ENCODE measurements at regions not wholly inside any gene's neighbourhood (a gene's known extent, or its start where the extent isn't known, plus 50 kb on each side); places are given as distances from the start of the nearest gene placed in this dataset.
"Not testable (repeated sequence)": the region's sequence is repeated elsewhere in the genome, so short reads cannot be mapped to it uniquely, and the experiment has no call there.

- no peak for FAIRE-seq
These were observed 104.5 kb upstream of the CIBAR2 start for GRCh38 chr16:85216522-85217375.

DNA sequence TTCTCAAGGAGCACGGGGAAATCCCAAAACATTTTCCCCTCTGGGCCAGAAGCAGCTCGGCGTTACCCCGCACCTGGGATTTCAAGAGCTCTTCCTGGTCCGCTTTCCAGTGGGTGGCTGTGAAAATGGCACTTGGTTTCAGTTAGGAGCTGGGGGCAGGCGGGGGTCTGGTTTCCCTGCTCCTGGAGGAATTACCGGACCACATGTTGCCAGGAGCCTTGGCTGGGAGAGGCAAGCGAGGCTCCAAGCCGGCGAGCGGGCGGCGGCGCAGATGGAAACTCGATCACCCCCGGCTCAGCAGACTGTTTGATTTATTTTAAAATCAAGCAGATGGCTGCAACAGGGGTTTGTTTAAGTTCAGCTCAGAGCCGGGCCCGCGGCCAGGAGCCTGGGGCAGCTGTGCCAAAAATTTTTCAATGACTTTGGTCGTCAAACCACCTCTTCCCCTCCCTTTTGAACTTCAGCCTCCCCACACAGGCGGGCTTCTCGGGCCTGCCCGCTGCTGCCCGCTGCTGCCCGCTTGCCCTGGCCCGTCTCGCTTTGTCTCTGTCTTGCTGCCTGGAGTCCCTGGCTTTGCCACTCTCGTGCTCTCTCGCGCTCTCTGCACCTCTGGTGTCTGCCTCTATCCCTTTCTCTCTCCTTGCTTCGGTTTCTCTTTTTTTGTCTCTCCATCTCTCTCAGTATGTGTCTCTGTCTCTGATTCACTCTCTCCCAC is 108.0 kb upstream of the CIBAR2 start:
- DNase-seq (ENCODE audit: insufficient read length, low spot score) (no peak), FAIRE-seq (no peak)

More at GRCh38 chr16:85216522-85217375, 104.5 kb upstream of the CIBAR2 start:
- no peak for DNase-seq (ENCODE audit: insufficient read length, low spot score)

DNA sequence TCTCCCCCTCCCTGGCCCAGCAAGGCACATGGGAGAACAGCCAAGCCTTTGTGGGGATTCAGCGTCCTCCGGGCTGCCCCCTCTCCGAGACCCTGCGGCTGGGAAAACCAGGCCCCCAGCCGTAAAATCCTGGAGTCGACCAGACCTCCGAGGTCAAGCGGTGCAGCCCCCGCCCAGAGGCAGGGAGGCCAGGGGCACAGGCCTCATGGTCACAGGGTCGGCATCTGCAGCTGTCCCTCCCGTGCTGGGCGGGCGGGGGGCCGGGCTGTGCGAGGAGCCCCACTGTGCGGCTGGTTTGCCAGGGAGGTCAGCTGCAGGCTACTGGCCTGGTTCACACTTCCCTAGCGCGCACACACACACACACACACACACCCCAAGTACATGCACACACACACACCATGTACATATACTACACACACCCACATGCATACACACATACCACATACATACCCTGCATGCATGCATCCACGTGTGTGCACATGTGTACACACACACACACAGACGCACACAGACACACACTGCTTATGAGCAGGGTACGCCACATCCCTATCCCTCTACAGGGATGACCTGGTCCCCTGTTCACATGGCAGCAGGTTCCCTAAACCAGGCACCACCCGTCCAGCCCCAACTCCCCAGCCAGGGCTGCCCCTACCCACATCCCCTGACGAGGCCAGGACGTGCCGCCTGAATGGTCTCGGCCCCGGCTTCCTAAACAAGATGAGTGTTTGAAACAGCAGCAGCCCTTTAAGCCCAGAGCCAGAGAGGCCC is 108.9 kb upstream of the CIBAR2 start:
- FAIRE-seq, result peak; percentile 96
- no peak for DNase-seq (ENCODE audit: insufficient read length, low spot score)

GRCh38 chr16:85221771-85222154 is 109.5 kb upstream of the CIBAR2 start:
- FAIRE-seq, result no peak
- no peak for DNase-seq (ENCODE audit: insufficient read length, low spot score)

DNA sequence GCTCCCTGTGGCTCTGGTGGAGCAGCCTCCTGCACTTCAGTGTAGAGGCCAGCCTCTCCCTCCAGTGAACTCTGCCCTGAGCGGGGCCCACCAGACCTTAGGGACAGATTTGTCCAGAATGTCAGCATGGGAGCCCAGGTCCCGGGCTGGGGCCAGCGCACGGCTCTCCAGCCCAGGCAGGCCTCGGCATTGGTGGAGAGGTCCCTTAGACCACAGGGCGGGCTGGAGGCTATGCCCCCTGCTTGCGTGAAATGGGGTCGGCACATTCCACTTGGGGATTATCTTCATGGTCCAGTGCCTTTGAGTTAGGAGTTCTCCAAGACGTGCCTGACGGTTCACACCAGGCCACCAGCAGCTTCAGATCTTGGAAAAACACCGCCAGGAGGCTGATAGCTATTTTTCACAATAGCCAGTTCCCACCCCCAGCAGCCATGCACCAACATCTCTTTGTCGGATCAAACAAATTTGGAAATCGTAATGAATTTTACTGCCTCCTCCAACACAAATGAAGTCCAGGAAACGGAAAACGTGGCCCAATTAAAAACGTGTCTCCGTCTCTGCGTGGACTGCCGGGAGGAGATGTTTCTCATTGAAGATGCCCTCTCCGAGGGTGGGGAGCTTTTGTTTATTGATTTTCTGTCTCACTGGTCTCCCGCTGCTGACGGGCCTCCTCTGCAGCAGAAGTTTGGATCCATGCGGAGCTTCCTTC is 110.0 kb upstream of the CIBAR2 start:
- DNase-seq (ENCODE audit: insufficient read length, low spot score) (no peak), FAIRE-seq (no peak)

GRCh38 chr16:85225257-85225656 is 113.0 kb upstream of the CIBAR2 start:
- FAIRE-seq (no peak), DNase-seq (ENCODE audit: insufficient read length, low spot score) (no peak)

- DNase-seq (ENCODE audit: insufficient read length, low spot score) (no peak), FAIRE-seq (no peak)
These were observed 113.4 kb upstream of the CIBAR2 start for GRCh38 chr16:85225721-85226120.

DNA sequence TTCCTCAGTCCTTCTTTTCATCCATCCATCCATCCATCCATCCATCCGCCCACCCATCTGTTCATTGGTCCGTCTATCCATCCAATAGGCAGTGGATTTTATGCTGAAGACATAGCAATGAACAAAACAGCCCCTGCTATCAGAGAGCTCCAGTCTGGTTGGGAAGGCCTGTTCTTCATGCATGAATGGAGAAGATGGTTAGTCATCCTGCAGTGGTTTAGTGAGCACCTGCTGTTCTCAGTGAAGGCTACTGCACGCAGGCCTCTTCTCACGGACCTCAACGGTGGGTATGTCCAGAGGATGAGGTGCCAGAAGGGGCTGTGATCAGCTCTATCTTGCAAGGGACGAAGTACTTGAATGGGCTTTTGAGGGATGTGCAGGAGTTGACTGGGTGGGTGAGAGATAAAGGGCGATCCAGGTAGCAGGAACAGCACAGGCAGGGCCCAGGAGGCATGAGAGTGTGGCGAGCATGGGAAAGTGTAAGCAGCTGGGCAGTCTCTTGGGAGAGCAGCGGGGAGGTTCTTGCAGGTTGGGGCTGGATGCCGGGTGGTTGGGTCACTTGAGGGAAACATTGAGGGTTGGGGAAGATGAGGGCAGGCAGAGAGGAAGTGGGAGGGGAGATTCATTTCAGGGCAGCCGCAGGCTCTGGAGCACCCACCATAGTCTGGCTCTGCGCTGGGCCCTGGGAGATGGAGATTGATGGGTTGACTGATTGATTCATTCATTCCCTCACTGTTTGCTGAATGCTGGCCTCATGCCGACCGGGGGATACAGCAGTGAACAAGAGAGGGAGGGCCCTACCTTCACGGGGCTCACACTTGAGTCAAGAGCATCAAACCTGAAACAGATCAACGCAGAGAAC is 115.0 kb upstream of the CIBAR2 start:
- no peak for DNase-seq (ENCODE audit: insufficient read length, low spot score)
- no peak for FAIRE-seq

- peak; percentile 70 for DNase-seq (ENCODE audit: insufficient read length, low spot score)
- FAIRE-seq, result no peak
These were observed 115.9 kb upstream of the CIBAR2 start for GRCh38 chr16:85227946-85228862.

DNA sequence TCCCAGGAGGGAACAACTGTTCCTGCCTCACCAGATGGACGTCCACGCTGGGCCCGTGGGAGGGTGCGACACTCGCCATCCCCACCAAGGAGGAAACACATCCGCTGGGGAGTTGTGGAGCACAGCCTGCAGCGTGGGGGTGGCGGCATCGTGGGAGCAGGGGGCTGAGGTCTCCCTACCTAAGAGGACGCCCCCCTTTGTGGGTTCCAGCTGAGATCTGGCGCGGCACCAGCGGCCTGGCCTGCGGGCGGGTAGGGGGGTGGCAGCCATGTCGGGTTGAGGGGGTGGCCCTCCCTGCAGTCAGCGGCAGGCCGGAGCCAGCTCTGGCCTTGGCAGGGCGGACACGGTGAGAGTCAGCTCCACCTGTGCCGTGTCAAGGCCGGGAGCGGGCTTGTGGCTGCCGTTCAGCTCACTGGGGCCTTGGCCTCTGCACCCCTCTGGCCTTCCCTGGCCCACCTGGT is 116.7 kb upstream of the CIBAR2 start:
- FAIRE-seq (no peak), DNase-seq (ENCODE audit: insufficient read length, low spot score) (no peak)

GRCh38 chr16:85229869-85230462 is 117.7 kb upstream of the CIBAR2 start:
- FAIRE-seq, result no peak
- DNase-seq (ENCODE audit: insufficient read length, low spot score), result no peak

DNA sequence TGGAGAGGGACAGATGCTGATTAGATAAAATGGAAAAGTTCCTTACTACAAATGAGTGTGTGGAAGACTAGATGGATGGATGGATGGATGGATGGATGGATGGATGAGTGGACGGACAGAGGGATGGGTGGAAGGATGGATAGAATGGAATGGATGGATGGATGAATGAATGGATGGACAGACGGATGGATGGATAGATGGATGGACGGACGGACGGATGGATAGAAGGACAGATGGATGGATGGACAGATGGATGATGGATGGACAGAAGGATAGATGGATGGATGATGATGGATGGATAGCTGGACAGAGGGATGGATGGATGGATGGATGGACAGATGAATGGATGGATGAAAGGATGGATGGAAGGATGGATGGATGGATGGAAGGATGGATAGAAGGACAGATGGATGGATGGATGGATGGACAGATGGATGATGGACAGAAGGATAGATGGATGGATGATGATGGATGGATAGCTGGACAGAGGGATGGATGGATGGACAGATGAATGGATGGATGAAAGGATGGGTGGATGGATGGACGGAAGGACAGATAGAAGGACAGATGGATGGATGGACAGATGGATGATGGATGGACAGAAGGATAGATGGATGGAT is 118.6 kb upstream of the CIBAR2 start:
- peak; percentile 90 for FAIRE-seq
- DNase-seq (ENCODE audit: insufficient read length, low spot score), result not testable (repeated sequence)

DNA sequence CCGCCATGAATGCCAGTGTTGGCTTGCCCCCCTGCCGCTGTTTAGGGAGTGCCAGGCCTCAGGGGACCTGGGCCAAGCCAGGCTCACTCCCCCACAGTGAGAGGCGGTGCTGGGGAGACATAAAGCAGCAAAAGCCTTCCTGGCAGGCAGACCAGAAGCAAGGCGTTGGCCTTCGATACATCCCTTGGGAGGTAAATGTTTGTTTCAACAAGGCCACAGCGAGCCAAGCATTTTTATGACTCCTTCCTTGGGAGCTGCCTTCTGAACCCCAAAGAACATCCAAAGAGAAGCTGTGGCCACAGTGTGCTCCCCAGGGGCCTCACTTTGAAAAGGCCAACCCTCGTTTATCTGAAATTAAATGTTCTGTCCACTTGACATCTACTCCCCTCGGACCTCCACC is 119.7 kb upstream of the CIBAR2 start:
- FAIRE-seq (no peak), DNase-seq (ENCODE audit: insufficient read length, low spot score) (no peak)

GRCh38 chr16:85232369-85233142 is 120.3 kb upstream of the CIBAR2 start:
- no peak for FAIRE-seq
- DNase-seq (ENCODE audit: insufficient read length, low spot score), result no peak

DNA sequence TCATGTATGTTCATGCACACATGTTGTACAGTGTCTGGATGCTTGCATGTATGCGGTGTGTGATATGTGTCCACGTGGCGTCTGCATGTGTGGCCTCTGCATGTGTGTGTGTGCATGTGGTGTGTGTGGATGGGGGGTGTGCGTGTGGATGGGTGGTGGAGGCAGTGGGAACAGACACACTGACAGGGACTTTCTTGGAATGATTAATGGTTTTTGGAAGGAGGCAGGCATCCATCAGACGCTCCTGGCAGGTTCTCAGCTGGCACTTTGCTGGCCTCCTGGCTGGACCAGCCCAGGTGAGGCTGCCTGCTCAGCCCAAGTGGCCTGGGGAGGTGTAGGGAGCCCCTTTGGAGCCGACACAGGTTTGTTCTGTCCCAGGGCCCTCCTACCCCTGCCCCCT is 121.2 kb upstream of the CIBAR2 start:
- no peak for DNase-seq (ENCODE audit: insufficient read length, low spot score)
- FAIRE-seq, result no peak

DNA sequence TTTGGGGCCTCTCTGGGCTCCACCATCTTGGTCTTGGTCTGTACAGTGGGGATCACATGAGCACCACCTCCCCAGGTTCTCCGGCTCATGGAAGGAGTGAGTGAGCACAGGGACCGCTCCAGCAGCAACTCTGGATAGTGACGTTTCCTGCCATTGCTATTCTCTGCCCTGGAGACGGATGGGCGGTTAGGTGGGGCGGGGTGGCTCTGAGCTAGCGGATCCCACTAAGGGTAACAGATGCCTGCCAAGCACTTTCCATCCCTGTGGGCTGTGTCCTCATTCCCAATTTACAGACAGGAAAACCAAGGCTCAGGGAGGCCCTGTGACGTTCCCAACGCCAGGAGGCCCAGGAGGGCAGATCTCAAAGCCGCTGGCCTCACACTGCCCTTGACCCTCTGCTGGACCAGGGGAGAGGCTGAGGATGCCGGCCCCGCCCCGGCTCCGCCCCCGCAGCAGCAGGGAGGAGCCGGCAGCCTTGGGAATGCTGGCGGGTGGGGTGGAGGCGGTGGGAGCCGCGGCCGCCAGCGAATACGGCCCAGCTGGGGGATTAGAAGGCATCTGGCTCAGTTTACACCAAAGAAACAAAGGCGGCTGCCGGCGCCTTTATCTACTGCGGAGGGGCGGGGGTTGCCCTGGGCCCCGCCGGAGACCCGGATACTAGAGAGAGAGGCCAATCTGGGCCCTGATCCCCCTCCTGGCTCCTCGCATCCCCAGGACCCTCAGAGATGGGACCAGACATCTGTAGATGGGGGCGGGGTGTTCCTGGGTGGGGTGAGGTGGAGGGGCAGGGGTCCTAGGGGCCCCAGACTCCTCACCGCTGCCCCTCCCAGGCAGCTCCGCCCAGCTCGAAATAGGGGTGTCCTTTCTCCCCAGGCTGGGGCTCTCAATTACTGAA is 122.3 kb upstream of the CIBAR2 start:
- peak; percentile 87 for DNase-seq (ENCODE audit: insufficient read length, low spot score)
- FAIRE-seq, result peak; percentile 69

Data from HTR-8/SVneo (cell line).